HCT116 (cell line): ENCODE measurements at regions not wholly inside any gene's neighbourhood (a gene's known extent, or its start where the extent isn't known, plus 50 kb on each side); places are given as distances from the start of the nearest gene placed in this dataset.

Experiments used
- ATAC-seq: fragments of 200-7000 bp; cut with Tn5 transposase; 2 replicates; pipeline ENCODE4 v1.9.1; 2020; ENCODE audit warnings: mild to moderate bottlenecking, moderate library complexity
- BruUV-seq: library from RNA; stranded (reverse); fragments of 400-500 nt; replicated peaks from 2 replicates; lab custom pipeline; 2021; lab: Mats Ljungman, UMichigan
- CTCF ChIA-PET: fragments of 300-600 bp; sonication (Branson Sonifier 250); formaldehyde crosslinking; loops from one replicate; lab custom pipeline; 2021; ENCODE audit warnings: antibody characterized with exemption; lab: Charles Lee
- POLR2A ChIA-PET: fragments of 300-600, 350-600 bp; sonication (Branson Sonifier 250); formaldehyde crosslinking; loops from one replicate; lab custom pipeline; 2021; ENCODE audit warnings: antibody characterized with exemption; lab: Charles Lee
- RAD21 ChIA-PET, 2 experiments: fragments of 300-600 bp; sonication (Branson Sonifier 250); formaldehyde crosslinking; loops; one replicate each; lab custom pipeline; 2023; ENCODE audit warnings: low total read pairs in 2 of 2; ENCODE audit not compliant: uncharacterized antibody in 2 of 2, unreplicated experiment in 2 of 2, low non-redundant PET in 1 of 2; lab: Charles Lee
- DNase-seq: peaks from one replicate; pipeline ENCODE4 v3.0.0-alpha.2; 2010; ENCODE audit warnings: low read depth, low spot score
- H2AFZ ChIP-seq: fragments of 200-600 bp; shearing (Covaris generic), sonication (generic); 2 replicates; pipeline ENCODE4 v1.6.1; 2017; ENCODE audit warnings: low read depth, mixed run types, mixed read lengths, antibody characterized with exemption, low read length; ENCODE audit not compliant: poor library complexity, severe bottlenecking
- H3K27ac ChIP-seq: 2 replicates; pipeline ENCODE4 v1.5.1; 2012; ENCODE audit warnings: low read depth, low read length
- H3K27me3 ChIP-seq: fragments of 200-600 bp; sonication (generic); 2 replicates; pipeline ENCODE4 v1.6.1; 2016; ENCODE audit warnings: mixed run types, low read length, mixed read lengths; ENCODE audit not compliant: insufficient read depth
- H3K36me3 ChIP-seq, 2 experiments: fragments of 200-500 bp in 1 of 2; fragments of 200-600 bp in 1 of 2; sonication (Bioruptor generic) in 1 of 2; sonication (generic) in 1 of 2; 2 replicates each; pipeline versions ENCODE4 v1.5.1 to v1.6.1; 2014 to 2016; ENCODE audit warnings: low read length in 2 of 2, inconsistent platforms in 1 of 2, mixed read lengths in 1 of 2, mixed run types in 1 of 2; ENCODE audit not compliant: insufficient read depth in 2 of 2, control insufficient read depth in 1 of 2
- H3K4me1 ChIP-seq, 2 experiments: fragments of 200-600 bp in 1 of 2; sonication (generic) in 1 of 2; 2 replicates each; pipeline versions ENCODE4 v1.5.1 to v1.6.1; 2012 to 2017; ENCODE audit warnings: low read length in 2 of 2, inconsistent platforms in 1 of 2, mild to moderate bottlenecking in 1 of 2, mixed read lengths in 1 of 2, mixed run types in 1 of 2, moderate library complexity in 1 of 2; ENCODE audit not compliant: insufficient read depth in 2 of 2, control insufficient read depth in 1 of 2
- H3K4me2 ChIP-seq: fragments of 200-600 bp; sonication (generic); 2 replicates; pipeline ENCODE4 v1.6.1; 2017; ENCODE audit warnings: mixed run types, low read length, mixed read lengths
- H3K4me3 ChIP-seq, 2 experiments: fragments of 200-600 bp in 1 of 2; sonication (generic) in 1 of 2; replicated peaks in 1 of 2; 2 replicates each; pipeline ENCODE4 v1.5.1; 2011 to 2016; ENCODE audit warnings: low read length in 2 of 2, control low read depth in 1 of 2, low read depth in 1 of 2, mild to moderate bottlenecking in 1 of 2, mixed read lengths in 1 of 2, mixed run types in 1 of 2
- H3K79me2 ChIP-seq: fragments of 200-600 bp; sonication (generic); 2 replicates; pipeline ENCODE4 v1.6.1; 2017; ENCODE audit warnings: mild to moderate bottlenecking, mixed run types, low read length, moderate library complexity, mixed read lengths; ENCODE audit not compliant: insufficient read depth
- H3K9ac ChIP-seq: fragments of 200-600 bp; sonication (generic); 2 replicates; pipeline ENCODE4 v1.6.1; 2016; ENCODE audit warnings: low read length, mixed read lengths
- H3K9me2 ChIP-seq: fragments of 200-600 bp; sonication (generic), shearing (Covaris generic); 2 replicates; pipeline ENCODE4 v1.6.1; 2017; ENCODE audit warnings: mixed run types, mild to moderate bottlenecking, moderate library complexity; ENCODE audit not compliant: insufficient read depth
- H3K9me3 ChIP-seq, 2 experiments: fragments of 200-500 bp in 1 of 2; fragments of 200-600 bp in 1 of 2; sonication (Bioruptor generic) in 1 of 2; sonication (generic) in 1 of 2; 2 replicates each; pipeline ENCODE4 v1.6.1; 2014 to 2017; ENCODE audit warnings: low read length in 2 of 2, mixed read lengths in 2 of 2, inconsistent platforms in 1 of 2, low read depth in 1 of 2, mild to moderate bottlenecking in 1 of 2, mixed run types in 1 of 2, moderate library complexity in 1 of 2; ENCODE audit not compliant: control insufficient read depth in 1 of 2, insufficient read depth in 1 of 2
- H4K20me1 ChIP-seq: fragments of 200-600 bp; sonication (generic), shearing (Covaris generic); 2 replicates; pipeline ENCODE4 v1.6.1; 2017; ENCODE audit warnings: mixed run types, mild to moderate bottlenecking, moderate library complexity; ENCODE audit not compliant: insufficient read depth
- ATF3 ChIP-seq: IDR thresholded peaks from 2 replicates; pipeline ENCODE4 v1.6.1; 2012
- CBX3 ChIP-seq: IDR thresholded peaks from 2 replicates; pipeline ENCODE4 v1.6.1; 2012; ENCODE audit warnings: low read depth
- CEBPB ChIP-seq: IDR thresholded peaks from 2 replicates; pipeline ENCODE4 v1.6.1; 2012; ENCODE audit warnings: low read depth
- CTCF ChIP-seq, 3 experiments: fragments of 200-600 bp in 1 of 3; sonication (generic) in 1 of 3; IDR thresholded peaks in 2 of 3; conservative IDR thresholded peaks in 1 of 3; 2 replicates each; pipeline ENCODE4 v1.5.1; 2012 to 2017; ENCODE audit warnings: low read depth in 2 of 3, low read length in 2 of 3, antibody characterized with exemption in 1 of 3, borderline replicate concordance in 1 of 3, control low read depth in 1 of 3, mild to moderate bottlenecking in 1 of 3, mixed read lengths in 1 of 3, mixed run types in 1 of 3, moderate library complexity in 1 of 3; ENCODE audit not compliant: insufficient read depth in 1 of 3
- EGR1 ChIP-seq: IDR thresholded peaks from 2 replicates; pipeline ENCODE4 v1.6.1; 2012; ENCODE audit warnings: low read depth
- ELF1 ChIP-seq: IDR thresholded peaks from 2 replicates; pipeline ENCODE4 v1.6.1; 2012; ENCODE audit warnings: low read depth, borderline replicate concordance
- EZH2phosphoT487 ChIP-seq: fragments of 200-600 bp; IDR thresholded peaks from 2 replicates; pipeline ENCODE4 v1.6.1; 2018; ENCODE audit warnings: antibody characterized with exemption, borderline replicate concordance
- POLR2A ChIP-seq: IDR thresholded peaks from 2 replicates; pipeline ENCODE4 v1.7.0; 2011; ENCODE audit warnings: borderline replicate concordance; ENCODE audit not compliant: insufficient read depth, insufficient read length; ENCODE audit errors: extremely low read depth
- POLR2AphosphoS5 ChIP-seq: IDR thresholded peaks from 2 replicates; pipeline ENCODE4 v1.6.1; 2011; ENCODE audit warnings: mild to moderate bottlenecking, low read depth, low read length, moderate library complexity
- RAD21 ChIP-seq: IDR thresholded peaks from 2 replicates; pipeline ENCODE4 v1.6.1; 2012; ENCODE audit warnings: low read depth, mild to moderate bottlenecking
- SIN3A ChIP-seq: IDR thresholded peaks from 2 replicates; pipeline ENCODE4 v1.6.1; 2012; ENCODE audit warnings: low read depth
- SP1 ChIP-seq: IDR thresholded peaks from 2 replicates; pipeline ENCODE4 v1.6.1; 2012; ENCODE audit warnings: low read depth
- TCF7L2 ChIP-seq: IDR thresholded peaks from 2 replicates; pipeline ENCODE4 v1.7.0; 2011; ENCODE audit warnings: borderline replicate concordance, inconsistent platforms; ENCODE audit not compliant: insufficient read depth, insufficient read length; ENCODE audit errors: extremely low read depth
- ZBTB33 ChIP-seq: IDR thresholded peaks from 2 replicates; pipeline ENCODE4 v1.6.1; 2011; ENCODE audit warnings: mild to moderate bottlenecking, low read length, moderate library complexity; ENCODE audit not compliant: insufficient replicate concordance; ENCODE audit errors: extremely low read depth
- ZNF274 ChIP-seq: fragments of 200-500 bp; sonication (Bioruptor generic); IDR thresholded peaks from 2 replicates; pipeline ENCODE4 v1.6.1; 2014; ENCODE audit warnings: mild to moderate bottlenecking, low read depth, low read length, inconsistent platforms
- intact Hi-C: fragments of 100-400 bp; cut with micrococcal nuclease; formaldehyde crosslinking; loops from 2 replicates; pipeline ENCODE4 v1.10.0; 2022

GRCh38 chr13:39952249-39953233 is 297.1 kb downstream of the COG6 start:
- ATAC-seq (no peak), DNase-seq (no peak)
- no peak overlapping the region for H3K27ac ChIP-seq
- intact Hi-C loops, result no loop called here
- no peaks in the 10 kb centered on the region for H4K20me1 ChIP-seq
- ChIA-PET POLR2A (no interaction called here), CTCF (interaction anchor here (1.5 to 1.8 kb wide), 2 partner anchors 10 kb away, joined by 5 to 8 read pairs; no protein-coding TSS in a partner anchor), RAD21 (no interaction called here)
- no peak overlapping the region for H3K4me2 ChIP-seq
- no peaks in the 10 kb centered on the region for H3K36me3 ChIP-seq
- no peaks in the 10 kb centered on the region for H3K79me2 ChIP-seq
- H3K27me3 ChIP-seq, result 0 out of 2 replicates have a peak, but pooled peaks cover 4% of the 10 kb centered on the region
- no peak overlapping the region for H2AFZ ChIP-seq
- TF ChIP-seq EGR1, result no peak
- TF ChIP-seq CBX3, result no peak
- no peak for TF ChIP-seq SP1
- no peak for TF ChIP-seq TCF7L2
- no peak for TF ChIP-seq RAD21
- no peak for TF ChIP-seq ATF3
- no peak overlapping the region for H3K9ac ChIP-seq
- no peaks in the 10 kb centered on the region for H3K9me3 ChIP-seq
- BruUV-seq, result no TSS peak
- H3K4me1 ChIP-seq, result no peaks in the 10 kb centered on the region
- H3K9me2 ChIP-seq, result no peaks in the 10 kb centered on the region
- H3K4me3 ChIP-seq, result no peak overlapping the region

GRCh38 chr13:39954476-39954875 is 299.0 kb downstream of the COG6 start:
- 0 out of 2 replicates have a peak, but pooled peaks cover 4% of the 10 kb centered on the region for H3K27me3 ChIP-seq
- ChIA-PET RAD21 (no interaction called here), CTCF (interaction anchor here (1.8 kb wide), 1 partner anchor 12 kb away, joined by 8 read pairs; no protein-coding TSS in a partner anchor), POLR2A (interaction anchor here (1.0 kb wide), 1 partner anchor 9 kb away, joined by 3 read pairs; no protein-coding TSS in a partner anchor)
- H4K20me1 ChIP-seq, result no peaks in the 10 kb centered on the region
- BruUV-seq, result no TSS peak
- no peak for DNase-seq
- H3K79me2 ChIP-seq, result no peaks in the 10 kb centered on the region
- H3K9me3 ChIP-seq, result no peaks in the 10 kb centered on the region
- no peaks in the 10 kb centered on the region for H3K9me2 ChIP-seq
- intact Hi-C loops, result no loop called here
- H3K36me3 ChIP-seq, result no peaks in the 10 kb centered on the region
- H3K4me3 ChIP-seq, result no peak overlapping the region
- no peak overlapping the region for H3K4me2 ChIP-seq
- no peak overlapping the region for H3K9ac ChIP-seq
- H3K4me1 ChIP-seq, result no peaks in the 10 kb centered on the region
- H2AFZ ChIP-seq, result no peak overlapping the region
- ATAC-seq, result no peak
- H3K27ac ChIP-seq, result no peak overlapping the region
- TF ChIP-seq ZNF274 (no peak), ZBTB33 (no peak), POLR2AphosphoS5 (no peak), TCF7L2 (no peak), CEBPB (no peak), EZH2phosphoT487 (no peak), POLR2A (no peak), CTCF (IDR thresholded peaks at IDR 0.05 in 2 of 3, conservative IDR thresholded peaks at IDR 0.05 in 1 of 3; ENCODE audit: borderline replicate concordance in 1 of 3, insufficient read depth in 1 of 3, low read depth in 2 of 3, low read length in 2 of 3) (no peak), SIN3A (no peak), ELF1 (no peak), SP1 (no peak)
